Activated effector memory CD4-positive, alpha-beta T cell treated with anti-CD3 and anti-CD28 coated beads, Interleukin-2, amount 50 U/mL, for 16 hours (primary cell): ENCODE measurements at regions not wholly inside any gene's neighbourhood (a gene's known extent, or its start where the extent isn't known, plus 50 kb on each side); places are given as distances from the start of the nearest gene placed in this dataset.
"Not testable (repeated sequence)": the region's sequence is repeated elsewhere in the genome, so short reads cannot be mapped to it uniquely, and the experiment has no call there.

ENCODE experiments used
- DNase-seq: peaks from one replicate; pipeline ENCODE4 v3.0.0-alpha.2; 2020

DNA sequence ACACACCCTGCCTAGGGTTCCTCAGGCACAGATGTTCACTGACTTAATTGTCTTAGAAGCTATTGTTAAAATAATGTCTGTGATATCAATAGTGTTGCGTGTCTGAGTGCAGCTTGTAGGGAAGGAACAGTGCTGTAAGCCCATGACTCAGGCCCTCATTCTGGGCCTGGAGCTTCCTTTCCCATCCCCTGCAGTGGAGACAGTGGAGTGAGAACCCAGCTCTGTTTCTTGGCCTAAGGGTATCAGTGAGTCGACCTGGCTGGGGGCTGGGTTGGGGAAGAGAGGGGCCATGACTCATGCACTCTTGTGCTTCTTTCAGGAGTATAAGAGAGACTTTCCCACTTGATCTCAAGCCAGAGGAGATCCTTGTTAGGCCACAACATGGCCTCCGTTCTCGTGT lies 106.8 kb downstream of the HRH4 start:
- no peak for DNase-seq

DNA sequence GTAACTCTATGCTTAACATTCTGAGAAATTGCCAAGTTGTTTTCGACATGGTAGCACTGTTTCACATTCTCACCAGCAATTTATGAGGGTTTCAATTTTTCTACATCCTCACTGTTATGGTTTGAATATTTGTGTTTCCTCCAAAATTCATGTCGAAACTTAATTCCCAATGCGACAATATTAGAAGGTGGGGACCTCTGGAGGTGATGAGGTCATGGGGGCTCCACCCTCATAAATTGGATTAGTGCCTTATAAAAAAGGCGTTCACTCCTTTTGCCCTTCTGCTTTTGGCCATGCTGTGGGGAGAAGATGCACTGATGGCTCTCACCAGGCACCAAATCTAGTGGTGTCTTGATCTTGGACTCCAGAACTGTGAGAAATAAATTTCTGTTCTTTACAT lies 110.3 kb downstream of the HRH4 start:
- DNase-seq = no peak

DNA sequence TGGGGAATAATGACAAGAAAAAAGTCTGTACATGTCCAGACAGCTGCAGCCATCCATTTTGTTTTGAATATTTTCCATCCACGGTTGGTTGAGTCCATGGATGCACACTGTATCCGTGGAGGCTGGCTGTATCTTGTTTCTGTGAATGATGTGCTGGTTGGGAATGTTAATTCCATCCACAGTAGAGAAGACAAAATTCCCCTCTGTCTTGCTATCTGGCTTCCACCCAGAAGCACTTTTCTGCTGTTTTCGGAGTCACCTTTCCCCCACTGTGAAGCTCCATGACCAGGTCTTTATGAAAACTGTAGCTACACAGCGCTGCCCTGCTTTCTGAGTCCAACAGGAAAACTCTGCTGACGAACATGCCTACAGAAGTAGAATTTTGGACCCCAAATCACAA lies 122.3 kb downstream of the HRH4 start:
- DNase-seq = no peak

DNA sequence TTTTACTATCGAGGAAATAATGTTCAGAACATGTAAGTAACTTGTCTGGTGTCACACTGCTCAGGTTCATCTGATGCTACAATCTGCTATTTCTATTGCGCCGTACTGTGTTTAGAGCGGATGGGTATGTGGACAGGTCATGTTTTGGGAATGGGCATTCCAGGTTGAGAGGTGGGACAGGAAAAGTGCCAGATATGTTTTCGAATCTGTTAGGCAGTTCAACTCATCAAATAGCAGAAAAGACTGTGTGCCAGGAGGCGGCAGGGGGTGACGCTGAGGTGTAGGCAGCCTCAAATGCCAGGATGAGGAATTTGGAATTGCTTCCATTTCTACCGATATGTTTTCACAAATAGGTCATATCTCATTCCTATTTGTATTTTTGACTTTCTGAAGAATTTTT lies 123.8 kb downstream of the HRH4 start:
- DNase-seq = no peak

DNA sequence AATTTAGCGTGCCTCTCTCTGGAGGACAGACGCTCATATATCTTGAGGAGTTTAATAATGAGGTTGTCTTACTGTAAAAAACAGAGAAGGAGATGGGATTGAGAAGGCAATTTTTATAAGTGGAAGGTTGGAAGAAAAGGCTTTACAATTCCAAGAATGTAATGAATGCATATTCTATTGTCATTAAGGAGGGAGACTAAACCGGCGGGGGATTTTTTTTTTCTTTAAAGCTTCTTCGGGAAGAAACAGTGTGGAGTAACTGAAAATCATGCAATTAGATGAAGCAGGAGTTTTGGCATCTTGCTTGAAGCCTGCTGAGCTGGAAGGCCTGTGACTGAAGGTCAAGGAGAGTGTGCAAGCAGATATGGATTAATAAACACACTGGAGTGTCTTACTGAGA lies 124.4 kb downstream of the HRH4 start:
- DNase-seq = no peak

DNA sequence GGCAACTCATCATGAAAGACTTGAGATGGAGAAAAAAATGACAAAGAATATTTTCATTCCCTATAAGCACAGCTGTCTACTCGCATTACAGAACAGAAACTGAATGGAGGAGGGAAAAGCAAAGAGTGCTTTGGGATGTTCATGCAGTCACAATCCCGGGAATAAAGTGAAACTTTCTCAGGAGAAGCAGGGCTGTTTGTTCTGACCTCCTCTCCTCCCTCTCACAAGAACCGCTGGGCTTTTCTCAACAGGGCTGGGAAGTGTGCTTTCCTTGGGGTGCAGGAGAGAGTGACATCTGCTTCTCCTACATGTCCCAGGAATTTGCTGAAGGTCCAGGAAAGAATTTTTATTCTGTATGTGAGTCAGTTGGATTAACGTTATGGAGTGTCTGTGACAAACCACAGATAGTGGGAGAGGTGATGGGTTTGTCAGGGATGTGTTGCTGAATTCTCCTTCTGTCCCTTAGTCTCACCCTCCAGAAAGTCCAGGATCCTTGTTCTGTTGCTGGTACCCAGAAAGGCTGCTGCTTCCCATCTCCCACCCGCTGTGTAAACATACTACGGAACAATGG lies 125.6 kb downstream of the HRH4 start:
- no peak for DNase-seq

DNA sequence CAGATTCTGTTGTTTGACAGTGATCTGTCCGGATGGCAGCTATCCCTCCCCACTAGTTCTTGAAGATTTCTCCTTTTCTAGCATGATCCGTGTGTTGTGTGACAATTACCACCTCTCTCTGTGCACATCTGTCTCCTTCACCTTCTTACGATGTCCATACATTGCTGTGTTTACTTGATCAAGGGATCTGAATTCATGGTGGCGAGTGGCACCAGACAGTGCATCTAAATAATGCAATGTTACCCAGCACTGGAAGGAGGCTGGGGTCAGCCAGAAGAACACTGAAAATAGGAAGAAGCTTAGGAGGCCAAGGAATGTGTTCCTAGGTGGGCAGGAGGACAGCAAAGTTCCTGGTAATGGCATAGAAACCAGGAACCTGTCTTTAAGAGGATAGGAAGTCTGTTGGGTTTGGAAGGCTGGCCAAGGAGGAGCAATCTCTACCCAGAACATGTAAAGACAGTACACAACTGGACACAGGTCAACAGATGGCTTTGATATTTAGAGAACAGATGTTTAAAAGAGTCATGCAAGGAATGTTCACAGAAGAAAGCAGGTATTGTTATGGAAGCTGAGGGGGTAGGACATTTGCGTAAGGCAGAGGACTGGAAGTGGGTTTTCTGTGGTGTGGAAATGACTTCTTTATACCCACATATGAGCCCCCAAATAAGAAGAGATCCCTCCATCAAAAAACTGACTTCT lies 126.4 kb downstream of the HRH4 start:
- no peak for DNase-seq

DNA sequence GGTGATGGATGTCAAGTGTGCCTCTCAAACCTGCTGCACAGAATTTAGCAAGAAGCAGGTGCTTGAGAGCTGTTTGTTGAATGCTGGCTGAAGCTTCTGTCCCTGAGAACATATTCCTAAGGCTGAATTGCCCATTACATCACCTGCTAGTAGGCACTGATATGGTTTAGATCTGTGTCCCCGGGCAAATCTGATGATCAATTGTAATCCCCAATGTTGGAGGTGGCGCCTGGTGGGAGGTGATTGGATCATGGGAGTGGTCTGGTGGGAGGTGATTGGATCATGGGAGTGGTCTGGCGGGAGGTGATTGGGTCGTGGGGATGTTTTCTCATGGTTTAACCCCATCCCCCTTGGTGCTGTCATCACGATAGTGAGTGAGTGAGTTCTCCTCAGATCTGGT lies 128.0 kb downstream of the HRH4 start:
- no peak for DNase-seq

DNA sequence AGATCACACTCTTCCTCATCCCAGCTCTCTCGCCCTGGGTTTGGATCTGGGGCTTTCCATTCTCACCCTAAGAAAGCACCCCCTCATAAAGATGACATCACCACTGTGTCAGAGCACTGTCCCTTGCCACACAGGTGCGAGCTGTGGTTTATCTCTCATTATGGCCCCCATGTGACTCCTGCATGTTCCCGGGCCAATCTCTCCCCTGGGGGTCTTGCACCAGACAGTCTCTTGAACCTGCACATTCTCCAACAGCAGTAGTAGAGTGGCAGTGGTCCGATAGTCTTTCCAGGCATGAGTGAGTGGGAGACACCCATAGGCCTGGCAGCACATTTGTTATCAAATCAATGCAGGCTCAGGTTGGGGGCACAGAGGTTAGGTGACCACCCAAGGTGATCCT lies 130.5 kb downstream of the HRH4 start:
- no peak for DNase-seq

DNA sequence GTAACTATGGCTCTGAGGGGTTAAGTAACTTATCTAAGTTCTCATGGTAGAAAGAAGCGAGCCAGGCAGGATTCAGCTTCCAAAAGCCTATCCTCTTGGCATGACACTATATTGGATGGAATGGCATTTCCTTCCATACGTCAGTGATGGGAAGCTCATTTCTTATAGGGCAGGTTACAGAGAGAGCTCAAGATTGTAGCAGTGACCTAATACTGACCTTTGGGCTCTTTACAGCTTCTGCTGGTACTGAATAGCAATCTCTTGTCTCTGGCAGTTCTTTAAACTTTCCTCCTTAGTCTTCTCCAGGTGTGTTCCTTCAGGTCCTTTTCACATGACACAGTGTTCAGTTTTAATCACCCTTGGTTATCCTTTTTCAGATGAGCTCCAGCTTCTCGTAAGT lies 133.0 kb downstream of the HRH4 start:
- DNase-seq = no peak

DNA sequence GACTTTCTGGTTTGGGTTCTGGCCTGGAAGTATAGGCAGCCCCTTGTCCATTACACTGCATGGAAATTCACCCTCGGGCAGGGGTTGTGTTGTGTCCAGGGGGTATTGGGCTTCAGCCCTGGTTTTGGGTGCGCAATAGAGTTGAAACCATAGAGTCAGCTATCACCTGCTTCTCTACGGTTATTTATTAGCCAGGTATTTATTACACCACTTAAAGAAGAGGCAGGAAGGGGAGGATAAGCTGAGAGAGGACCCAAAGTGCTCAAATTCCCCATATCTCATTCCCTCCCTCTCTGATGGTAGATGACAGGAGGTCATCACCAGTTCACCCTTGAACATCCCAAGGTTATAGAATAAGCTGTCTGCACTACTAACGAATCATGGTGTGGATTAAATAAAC lies 133.4 kb downstream of the HRH4 start:
- no peak for DNase-seq

DNA sequence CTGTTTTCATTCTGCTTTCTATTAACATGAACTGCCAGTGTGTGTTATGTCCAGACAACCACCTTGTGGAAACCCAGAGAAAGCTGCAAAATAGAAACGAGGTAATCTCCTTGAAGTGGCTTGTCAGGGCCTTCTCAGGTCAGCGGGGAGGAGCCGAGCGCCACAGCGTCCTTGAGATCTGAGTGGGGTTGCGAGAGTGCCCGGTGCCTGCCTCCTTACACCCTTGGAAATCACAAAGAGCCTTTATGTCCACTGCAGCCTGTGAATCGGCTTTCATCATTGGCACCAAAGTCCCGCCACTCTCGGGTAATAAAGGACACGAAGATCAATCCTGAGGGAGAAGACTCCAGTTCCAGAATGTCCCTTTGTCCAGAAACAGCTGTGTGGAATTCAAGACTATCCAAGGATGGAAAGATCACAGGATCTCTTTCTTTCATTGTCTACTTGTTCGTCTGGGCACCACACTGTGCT lies 135.2 kb downstream of the HRH4 start:
- DNase-seq = no peak

DNA sequence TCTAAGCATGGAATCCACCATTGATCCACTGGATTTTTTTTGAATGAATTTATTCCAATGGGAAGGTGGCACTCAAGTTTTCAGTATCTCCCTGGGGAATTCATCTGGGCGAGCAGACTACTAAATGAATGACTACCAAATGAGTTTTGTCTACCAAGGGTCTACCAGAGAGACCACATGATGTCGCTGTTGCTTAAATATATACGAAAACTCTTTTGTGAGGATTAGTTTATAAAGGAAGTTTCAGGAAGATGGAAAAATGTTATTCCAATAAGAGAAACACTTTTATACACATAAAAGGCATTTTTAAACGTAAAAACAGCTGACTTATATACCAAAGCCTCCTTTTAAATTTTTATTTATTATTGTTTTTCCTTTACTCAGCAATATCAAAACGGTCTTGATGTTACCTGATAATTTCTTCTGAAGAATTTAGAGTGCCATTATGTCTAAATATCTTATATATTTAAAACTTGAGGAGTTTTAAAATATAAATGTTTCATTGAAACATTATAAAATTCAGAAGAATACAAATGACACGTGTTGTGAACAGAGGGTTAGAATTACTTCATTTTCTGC lies 139.7 kb downstream of the HRH4 start:
- no peak for DNase-seq

DNA sequence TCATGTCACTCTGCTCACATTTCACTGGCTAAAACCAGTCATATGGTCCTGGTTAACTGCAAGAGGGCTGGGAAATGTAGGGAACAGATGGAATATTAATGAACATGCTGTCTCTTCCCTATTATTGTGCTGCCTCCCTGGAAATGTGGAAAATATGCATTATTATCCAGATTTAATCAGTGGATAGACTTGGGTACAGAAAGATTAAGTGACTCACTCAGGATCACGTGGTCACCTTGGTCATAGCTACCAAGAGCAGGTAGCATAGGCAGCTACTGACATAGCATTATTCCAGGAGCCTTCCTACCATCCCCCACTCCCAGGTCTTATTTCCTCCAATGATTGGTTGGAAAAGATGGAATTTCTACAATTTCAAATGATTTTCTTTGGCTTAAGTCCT lies 141.1 kb downstream of the HRH4 start:
- no peak for DNase-seq

DNA sequence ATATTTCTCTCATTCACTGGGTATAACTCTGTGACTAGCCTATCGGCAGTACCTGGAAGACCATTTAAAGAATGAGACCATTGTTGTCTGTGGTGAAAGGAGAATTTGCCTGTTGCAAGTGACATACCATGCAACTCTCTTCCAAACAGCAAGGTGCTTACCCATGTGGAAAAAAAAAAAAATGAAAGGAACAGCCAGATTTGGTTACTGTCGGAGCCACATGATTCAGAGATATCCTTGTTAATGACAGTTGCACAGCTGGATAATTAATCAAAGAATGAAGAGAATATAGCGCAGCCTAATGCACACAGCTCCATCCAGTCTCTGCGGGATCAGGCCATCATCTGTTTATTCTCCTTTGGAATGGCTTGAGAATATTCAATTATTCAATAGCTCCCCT lies 141.8 kb downstream of the HRH4 start:
- DNase-seq = no peak

DNA sequence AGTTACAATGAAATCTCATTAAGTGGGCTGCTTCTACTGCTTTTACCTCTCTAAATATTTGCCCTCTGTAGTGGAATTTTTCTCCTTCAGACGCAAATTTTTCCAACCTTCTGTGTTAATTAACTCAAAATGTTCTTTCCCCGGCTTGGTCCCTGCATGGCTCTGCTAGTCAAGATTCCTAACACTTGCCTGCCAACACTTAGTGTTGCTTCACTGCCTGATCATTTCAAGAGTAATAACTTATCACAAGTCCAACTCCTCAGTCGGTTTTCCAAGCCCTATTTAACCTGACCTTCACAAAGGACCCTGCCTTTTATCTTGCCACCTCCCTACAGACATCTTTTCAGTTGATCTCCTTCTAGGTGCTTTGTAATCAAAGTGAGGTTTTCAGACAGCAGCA lies 142.7 kb downstream of the HRH4 start:
- no peak for DNase-seq

DNA sequence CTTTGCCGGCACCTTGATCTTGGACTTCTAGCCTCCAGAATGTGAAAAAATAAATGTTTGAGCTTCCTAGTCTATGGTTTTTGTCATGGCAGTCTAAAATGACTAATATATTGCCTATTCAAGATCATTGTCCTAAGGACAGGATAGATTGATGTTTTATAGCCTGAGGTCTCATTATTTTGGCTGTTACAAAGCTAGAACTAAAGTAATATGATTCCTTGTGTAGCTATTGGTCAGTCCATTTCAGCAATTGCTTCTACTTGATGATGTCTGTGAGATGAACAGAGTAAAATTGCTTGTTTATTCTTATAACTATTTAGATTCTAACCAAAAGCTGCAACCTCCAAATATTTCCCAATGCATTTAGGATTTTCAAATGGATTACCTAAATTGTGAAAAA lies 145.0 kb downstream of the HRH4 start:
- DNase-seq = no peak

DNA sequence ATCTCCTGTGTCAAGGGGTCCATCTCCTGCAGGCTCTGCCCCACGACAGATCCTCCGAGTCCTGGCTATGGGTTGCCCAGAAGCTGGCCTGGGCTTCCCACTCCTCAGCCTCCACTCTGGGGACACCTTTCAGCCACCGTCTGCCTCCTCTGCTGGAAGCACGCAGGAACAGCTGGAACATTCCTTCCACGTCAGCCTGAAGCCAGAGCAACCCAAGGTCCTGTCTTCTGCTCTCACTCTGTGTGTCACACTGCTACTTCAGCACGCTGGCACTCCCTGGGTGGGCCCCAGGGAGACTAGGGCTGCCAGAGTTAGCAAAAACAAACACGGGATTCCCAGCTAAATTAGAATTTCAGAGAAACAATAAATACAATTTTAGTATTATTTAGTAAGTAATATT lies 148.8 kb downstream of the HRH4 start:
- DNase-seq = no peak

DNA sequence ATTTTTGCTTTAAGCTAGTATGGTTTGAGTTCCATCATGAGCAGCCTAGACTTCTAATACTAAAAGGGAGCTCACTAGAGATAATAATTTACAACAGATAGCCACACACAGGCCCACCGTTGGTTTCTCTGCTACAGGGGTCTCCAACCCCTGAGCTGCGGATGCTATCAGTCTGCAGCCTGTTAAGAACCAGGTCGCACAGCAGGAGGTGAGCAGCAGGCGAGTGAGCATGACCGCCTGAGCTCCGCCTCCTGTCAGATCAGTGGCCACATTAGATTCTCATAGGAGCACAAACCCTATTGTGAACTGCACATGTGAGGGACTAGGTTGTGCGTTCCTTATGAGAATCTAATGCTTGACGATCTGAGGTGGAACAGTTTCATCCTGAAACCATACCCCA lies 150.6 kb downstream of the HRH4 start:
- DNase-seq = no peak

DNA sequence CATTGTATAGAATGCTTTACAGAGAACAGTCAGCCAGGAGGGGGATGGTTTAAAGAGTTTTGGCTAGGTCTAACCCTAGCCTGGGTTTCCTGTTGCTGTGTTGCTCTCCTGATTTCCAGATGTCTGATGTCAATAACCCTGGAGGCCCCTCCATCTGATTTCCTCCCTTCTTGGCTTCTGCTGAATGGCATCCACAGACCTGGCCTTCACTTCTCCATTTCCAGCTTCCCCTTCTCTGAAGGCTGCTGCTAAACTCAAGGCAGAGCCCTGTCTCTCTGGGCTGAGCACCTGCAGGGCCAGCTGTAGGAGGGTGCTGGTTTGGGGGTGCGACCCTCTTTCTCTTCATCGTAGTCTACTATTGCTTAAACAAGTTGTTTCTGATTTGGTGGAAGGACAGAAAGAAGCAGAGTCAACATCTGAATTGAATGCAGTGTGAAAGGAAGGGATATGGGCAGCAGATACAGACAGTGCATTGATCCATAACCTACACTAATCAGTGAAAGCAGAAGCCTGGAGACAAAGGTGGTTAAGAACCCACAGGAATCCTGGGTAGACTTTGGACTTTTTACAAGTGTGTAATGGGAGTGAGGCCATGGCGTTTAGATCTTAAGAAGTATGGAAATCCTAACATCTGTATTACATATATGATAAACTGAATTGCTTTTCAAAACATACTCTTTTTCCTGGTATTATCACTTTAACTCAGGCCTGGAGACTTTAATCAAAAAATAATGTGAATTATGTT lies 153.6 kb downstream of the HRH4 start:
- DNase-seq = no peak

DNA sequence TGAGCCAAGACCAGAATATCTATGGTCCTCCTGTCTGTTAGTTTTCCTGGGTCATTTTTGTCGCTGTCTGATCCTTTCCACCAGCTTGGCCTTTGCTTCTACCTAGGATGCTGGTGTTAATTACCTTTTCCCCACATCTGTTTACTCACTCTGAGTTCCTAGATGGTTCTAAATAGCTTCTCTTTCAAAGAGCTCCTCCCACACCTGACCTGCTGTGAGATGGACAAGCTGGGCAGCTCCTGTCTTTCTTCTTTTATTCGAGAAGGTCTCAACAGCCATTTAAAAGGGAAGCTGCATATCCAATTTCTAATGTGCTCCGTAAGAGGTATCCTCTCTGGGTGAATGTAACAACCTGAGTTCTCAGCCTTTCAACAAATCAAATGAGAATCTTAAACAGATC lies 156.2 kb downstream of the HRH4 start:
- no peak for DNase-seq

DNA sequence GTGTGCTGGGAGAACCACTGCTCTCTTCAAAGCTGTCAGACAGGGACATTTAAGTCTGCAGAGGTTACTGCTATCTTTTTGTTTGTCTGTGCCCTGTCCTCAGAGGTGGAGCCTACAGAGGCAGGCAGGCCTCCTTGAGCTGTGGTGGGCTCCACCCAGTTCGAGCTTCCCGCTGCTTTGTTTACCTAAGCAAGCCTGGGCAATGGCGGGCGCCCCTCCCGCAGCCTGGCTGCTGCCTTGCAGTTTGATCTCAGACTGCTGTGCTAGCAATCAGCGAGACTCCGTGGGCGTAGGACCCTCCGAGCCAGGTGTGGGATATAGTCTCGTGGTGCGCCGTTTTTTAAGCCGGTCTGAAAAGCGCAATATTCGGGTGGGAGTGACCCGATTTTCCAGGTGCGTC lies 164.0 kb downstream of the HRH4 start:
- DNase-seq = not testable (repeated sequence)

DNA sequence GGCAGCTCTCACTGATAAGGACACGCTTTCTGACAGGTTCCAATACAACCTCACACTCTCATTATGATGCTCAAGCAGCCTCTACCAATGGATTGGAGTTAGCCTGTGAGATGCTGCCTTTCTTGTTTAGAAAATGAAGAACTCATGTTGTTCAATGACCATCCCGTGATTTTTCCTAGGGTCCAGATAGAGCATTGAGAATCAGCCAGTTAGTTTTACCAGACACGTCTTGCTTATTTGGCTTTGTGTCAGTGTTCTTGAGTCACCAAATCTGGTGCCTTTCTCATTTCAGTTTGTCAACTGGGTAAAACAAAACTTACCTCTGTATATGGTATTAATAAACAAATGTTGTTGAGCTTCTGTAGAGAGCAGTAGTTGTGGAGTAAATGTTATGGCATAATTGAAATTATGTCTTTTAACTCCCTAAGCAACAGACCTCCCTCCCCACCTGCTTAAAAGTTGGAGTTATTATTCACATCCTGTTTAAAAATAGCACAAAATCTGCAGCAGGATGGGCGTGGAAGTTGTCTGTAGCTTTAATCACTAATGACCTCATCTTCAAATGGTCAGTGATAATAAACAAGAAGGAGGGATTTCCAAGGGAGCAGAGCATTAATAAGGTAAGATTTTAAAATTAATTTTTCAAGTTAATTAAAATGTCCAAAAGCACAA lies 167.3 kb downstream of the HRH4 start:
- no peak for DNase-seq

DNA sequence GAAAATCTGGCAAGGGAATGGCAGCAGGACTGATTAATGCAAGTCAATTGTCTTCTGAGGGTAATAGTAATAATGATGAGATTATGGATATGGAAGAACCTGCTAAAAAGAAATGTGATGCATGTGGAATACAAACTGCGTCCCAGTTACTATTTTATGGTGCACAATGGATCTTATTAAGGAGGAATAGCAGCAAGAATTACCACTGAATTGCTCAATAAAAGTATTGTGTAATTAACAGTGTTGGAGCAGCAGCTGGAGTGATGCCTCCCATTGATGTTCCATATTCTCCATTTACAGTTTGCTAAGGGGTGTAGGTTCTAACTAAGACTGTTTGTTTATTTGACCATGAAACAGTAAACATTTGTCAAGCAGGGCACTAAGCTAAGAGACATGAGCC lies 167.9 kb downstream of the HRH4 start:
- DNase-seq = no peak
